ENCODE measurements at regions not wholly inside any gene's neighbourhood (a gene's known extent, or its start where the extent isn't known, plus 50 kb on each side); places are given as distances from the start of the nearest gene placed in this dataset.

DNA sequence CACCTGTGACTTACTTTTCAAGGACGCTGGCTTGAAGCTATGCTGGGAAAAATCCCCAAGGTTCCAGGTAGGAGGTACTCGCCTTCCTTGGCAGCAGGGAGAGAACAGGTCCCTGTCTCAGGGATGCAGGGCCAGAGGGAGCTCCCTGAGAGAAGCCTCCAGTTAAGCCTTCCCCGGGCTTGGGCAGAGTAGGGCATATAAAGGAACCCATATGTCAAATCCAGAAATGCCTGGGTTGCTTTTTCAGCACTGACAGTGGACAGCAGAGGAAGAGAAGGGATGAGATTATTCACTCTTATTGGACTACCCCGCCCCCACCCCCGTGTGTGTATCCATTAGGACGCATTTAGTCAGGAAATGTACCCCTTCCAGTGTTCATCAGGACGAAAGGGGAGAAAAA lies 89.3 kb upstream of the TEX51 start:
- ATAC-seq (ENCODE audit: low FRiP score) (no peak), DNase-seq (ENCODE audit: low spot score) (no peak)
- no peak for TF ChIP-seq CTCF (IDR thresholded peaks at IDR 0.05)

- no peak for ATAC-seq (ENCODE audit: low FRiP score)
- TF ChIP-seq CTCF (IDR thresholded peaks at IDR 0.05) = no peak
- DNase-seq (ENCODE audit: low spot score) = no peak
These were observed 88.7 kb upstream of the TEX51 start for GRCh38 chr2:126810001-126810400.

DNA sequence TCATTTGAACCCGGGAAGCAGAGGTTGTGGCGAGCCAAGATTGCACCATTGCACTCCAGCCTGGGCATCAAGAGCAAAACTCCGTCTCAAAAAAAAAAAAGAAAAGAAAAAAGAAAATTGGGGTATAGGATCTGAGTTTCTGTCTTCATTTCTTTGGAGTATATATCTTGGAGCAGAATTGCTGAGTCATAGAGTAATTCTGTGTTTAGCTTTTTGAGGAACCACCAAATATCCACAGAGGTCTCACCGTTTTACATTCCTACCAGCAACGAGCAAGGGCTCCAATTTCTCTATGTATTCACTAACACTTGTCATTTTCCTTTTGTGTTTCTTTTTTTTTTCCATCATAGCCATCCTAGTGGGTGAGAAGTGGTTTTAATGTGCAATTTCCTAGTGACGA lies 87.6 kb upstream of the TEX51 start:
- no peak for ATAC-seq (ENCODE audit: low FRiP score)
- TF ChIP-seq CTCF (IDR thresholded peaks at IDR 0.05) = no peak
- DNase-seq (ENCODE audit: low spot score) = no peak

- no peak for DNase-seq (ENCODE audit: low spot score)
- TF ChIP-seq CTCF (IDR thresholded peaks at IDR 0.05) = no peak
- no peak for ATAC-seq (ENCODE audit: low FRiP score)
These were observed 81.5 kb upstream of the TEX51 start for GRCh38 chr2:126817172-126817571.

GRCh38 chr2:126822115-126822514 lies 76.6 kb upstream of the TEX51 start:
- no peak for DNase-seq (ENCODE audit: low spot score)
- ATAC-seq (ENCODE audit: low FRiP score) = no peak
- no peak for TF ChIP-seq CTCF (IDR thresholded peaks at IDR 0.05)

DNA sequence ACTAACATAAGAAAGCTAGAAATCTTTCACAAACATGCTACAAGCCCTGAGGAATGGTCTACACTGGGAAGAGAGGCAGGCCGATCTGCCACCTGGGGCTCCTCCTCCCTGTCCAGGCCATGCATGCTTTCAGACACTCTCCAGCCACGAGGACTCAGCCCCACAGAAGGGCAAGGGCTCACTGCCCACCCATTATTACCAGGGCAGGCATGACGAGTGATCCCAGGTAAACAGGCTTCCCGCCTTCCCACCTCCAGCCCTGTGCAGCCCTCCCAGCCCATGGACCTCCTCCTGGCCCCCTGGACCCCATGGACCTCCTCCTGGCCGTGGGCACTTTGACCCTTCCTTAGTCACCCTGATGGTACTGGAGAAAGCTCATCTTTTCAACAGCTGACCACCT lies 75.8 kb upstream of the TEX51 start:
- ATAC-seq (ENCODE audit: low FRiP score) (no peak), DNase-seq (ENCODE audit: low spot score) (no peak)
- no peak for TF ChIP-seq CTCF (IDR thresholded peaks at IDR 0.05)

- ATAC-seq (ENCODE audit: low FRiP score) (no peak), DNase-seq (ENCODE audit: low spot score) (no peak)
- TF ChIP-seq CTCF (IDR thresholded peaks at IDR 0.05) = no peak
These were observed 74.7 kb upstream of the TEX51 start for GRCh38 chr2:126823951-126824350.

Data from omental fat pad (tissue), 3 donors.